Left cardiac atrium (tissue), 4 donors: ENCODE measurements at regions not wholly inside any gene's neighbourhood (a gene's known extent, or its start where the extent isn't known, plus 50 kb on each side); places are given as distances from the start of the nearest gene placed in this dataset.
"Not testable (repeated sequence)": the region's sequence is repeated elsewhere in the genome, so short reads cannot be mapped to it uniquely, and the experiment has no call there.

Experiments
- ATAC-seq, 2 donors: fragments of 200-7000 bp; cut with Tn5 transposase; one replicate each; pipeline ENCODE4 v1.9.1; 2020; ENCODE audit warnings: mild to moderate bottlenecking in 2 of 2, moderate library complexity in 2 of 2
- DNase-seq: peaks from one replicate; pipeline ENCODE4 v3.0.0-alpha.2; 2020
- intact Hi-C, 2 donors: fragments of 100-400 bp; cut with DNase I; formaldehyde crosslinking; loops; one replicate each; pipeline versions ENCODE4 v1.14.1 to v1.15.1; 2022 to 2023
- donor health status: DM: no; HTN: yes; CAD: no.
- donor health status: DM: no; HTN: yes; CAD: no; lungs with severe emphysema.
- donor health status: DM: yes; HTN: yes; CAD: no.
- donor health status: Dilated cardiomyopathy.

- intact Hi-C loops, DNase-seq: not testable (repeated sequence)
- peak in 1 of 2 donors; percentile 84 for ATAC-seq
These were observed 115.0 kb upstream of the FBXO28 start for GRCh38 chr1:223998676-223999455.

DNA sequence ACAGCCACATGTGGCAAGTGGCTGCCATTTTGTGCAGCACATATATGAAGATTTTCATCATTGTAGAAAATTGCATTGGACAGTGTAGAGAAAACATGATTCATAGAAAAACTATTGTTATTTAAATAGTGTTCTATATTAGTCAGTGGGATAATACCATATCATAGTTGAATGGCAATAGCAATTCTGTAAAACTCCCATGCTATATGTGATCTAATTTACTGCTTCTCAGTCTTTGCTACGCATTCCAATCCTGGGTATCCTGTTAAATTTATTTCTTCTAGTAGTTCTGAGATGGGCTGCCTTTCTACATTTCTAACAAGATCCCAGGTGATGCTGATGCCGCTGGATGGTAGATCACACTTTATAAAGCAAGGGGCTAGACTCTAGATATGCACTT lies 117.5 kb upstream of the FBXO28 start:
- ATAC-seq, intact Hi-C loops, DNase-seq: not testable (repeated sequence)

GRCh38 chr1:223992456-223993246 lies 121.3 kb upstream of the FBXO28 start:
- ATAC-seq (peak; percentile 100), DNase-seq (peak; percentile 100)

GRCh38 chr1:223991297-223991857 lies 122.5 kb upstream of the FBXO28 start:
- ATAC-seq, intact Hi-C loops, DNase-seq: not testable (repeated sequence)

More at GRCh38 chr1:223992456-223993246, 121.3 kb upstream of the FBXO28 start:
- intact Hi-C loops = not testable (repeated sequence)

- intact Hi-C loops, DNase-seq, ATAC-seq: not testable (repeated sequence)
These were observed 116.2 kb upstream of the TP53BP2 start for GRCh38 chr1:223961985-223962384.

DNA sequence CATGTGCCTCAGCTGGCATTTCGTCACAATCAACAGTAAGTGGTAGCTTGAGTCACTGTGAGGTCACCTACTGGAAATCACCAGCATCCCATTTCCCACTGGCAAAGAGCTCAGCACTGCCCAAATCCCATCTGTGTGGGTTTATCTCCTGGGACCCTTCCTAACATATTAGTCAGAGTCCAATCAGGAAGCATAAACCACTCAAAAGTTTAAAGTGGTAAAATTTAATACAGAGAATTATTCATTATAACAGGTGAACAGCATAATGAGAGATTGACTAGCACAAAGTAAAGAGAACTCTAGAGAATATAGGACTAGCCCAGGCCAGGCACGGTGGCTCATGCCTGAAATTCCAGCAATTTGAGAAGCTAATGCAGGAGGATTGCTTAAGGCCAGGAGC lies 107.1 kb upstream of the TP53BP2 start:
- DNase-seq, ATAC-seq, intact Hi-C loops: not testable (repeated sequence)

DNA sequence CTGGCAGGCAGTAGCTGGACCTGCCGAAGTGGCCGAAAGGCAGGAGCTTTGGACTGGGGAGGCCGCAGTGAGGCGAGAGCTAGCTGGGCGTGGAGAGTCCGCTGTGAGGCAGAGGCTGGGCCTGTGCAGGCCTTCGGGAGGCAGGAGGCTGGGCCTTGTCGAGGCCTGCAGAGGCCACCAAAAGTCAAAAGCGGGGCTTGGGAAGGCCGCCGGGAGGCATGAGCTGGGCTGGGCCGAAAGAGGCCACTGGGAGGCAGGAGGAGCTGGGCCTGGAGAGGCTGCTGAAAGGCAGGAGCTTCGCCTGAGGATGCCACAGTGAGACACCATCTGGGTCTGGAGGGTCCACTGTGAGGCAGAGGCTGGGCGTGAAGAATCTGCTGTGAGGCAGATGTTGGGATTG lies 105.8 kb upstream of the TP53BP2 start:
- DNase-seq, intact Hi-C loops, ATAC-seq: not testable (repeated sequence)

GRCh38 chr1:223949944-223950343 lies 104.2 kb upstream of the TP53BP2 start:
- DNase-seq, intact Hi-C loops, ATAC-seq: not testable (repeated sequence)

DNA sequence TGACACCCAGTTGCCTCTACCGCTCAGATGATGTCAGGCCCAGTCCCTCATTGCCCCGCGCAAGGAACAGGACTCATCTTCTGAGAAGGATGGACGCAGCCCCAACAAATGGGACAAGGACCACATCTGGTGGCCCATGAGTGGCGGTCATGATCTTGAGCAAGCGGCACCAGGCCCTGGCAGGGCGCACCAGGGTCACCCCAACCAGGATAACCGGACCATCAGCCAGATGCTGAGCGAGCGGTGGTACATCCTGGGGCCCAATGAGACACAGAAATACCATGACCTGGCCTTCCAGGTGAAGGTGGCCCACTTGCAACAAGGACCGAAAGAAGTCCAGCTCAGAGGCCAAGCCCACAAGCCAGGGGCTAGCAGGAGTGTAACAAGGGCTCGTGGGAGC lies 102.3 kb upstream of the TP53BP2 start:
- intact Hi-C loops, DNase-seq, ATAC-seq: not testable (repeated sequence)

GRCh38 chr1:223936592-223936991 lies 90.8 kb upstream of the TP53BP2 start:
- DNase-seq, ATAC-seq, intact Hi-C loops: not testable (repeated sequence)

- DNase-seq, intact Hi-C loops, ATAC-seq: not testable (repeated sequence)
These were observed 85.7 kb upstream of the TP53BP2 start for GRCh38 chr1:223931476-223931875.

- ATAC-seq, intact Hi-C loops: not testable (repeated sequence)
- DNase-seq = peak; percentile 38
These were observed 75.1 kb upstream of the TP53BP2 start for GRCh38 chr1:223920805-223921204.

- intact Hi-C loops, ATAC-seq: not testable (repeated sequence)
These were observed 69.7 kb upstream of the TP53BP2 start for GRCh38 chr1:223915476-223915875.

DNA sequence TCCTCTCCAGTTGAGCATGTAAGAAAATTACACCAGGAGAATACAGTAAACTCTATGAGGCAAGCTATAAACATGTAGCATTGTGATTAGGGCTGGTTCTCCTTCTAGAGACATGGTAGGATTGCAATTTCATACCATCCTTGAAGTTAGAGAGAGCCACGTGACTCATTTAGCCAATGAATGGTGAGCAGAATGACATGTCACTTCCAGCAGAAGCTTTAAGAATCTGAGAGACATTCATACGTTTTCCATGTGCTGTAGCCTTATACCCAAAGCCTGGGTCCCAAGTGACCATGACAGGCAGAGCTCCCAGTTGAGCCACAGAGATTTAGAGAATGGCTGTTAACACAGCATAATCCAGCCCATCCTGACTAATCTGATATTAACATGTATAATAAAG lies 68.0 kb upstream of the TP53BP2 start:
- not testable (repeated sequence) for ATAC-seq

More at GRCh38 chr1:223915476-223915875, 69.7 kb upstream of the TP53BP2 start:
- DNase-seq = not testable (repeated sequence)

DNA sequence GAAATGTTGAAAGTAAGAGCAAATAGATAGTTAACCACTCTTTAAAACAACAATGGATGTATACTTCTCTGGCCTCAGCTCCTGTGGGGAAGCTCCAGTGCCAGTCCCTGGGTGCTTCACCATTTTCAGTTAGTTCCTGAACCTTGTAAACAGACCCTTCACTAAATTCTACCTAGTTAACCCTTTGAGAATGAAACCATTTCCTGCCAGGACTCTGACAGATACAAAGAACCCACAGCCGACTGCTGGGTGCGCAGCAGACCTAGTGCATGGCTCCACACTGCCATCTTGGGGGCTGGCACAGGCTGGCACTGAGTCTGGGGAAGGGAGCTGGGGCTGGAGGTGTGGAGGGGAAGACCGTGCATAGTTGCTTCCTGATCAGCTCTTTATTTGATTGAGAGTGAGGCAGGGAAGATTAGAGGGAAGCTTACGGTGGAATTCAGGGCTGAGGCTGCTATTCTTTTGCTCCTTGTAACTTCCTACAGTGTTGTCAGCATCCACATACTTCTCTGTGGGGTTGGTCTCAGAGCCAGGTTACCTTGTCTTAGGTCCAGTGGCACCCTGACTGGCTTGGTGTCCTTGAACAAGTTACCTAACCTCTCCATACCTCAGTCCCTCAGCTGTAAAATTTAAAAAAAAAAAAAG lies 62.3 kb upstream of the TP53BP2 start:
- intact Hi-C loops, ATAC-seq, DNase-seq: not testable (repeated sequence)

More for the DNA sequence above, 68.0 kb upstream of the TP53BP2 start:
- intact Hi-C loops, DNase-seq: not testable (repeated sequence)

DNA sequence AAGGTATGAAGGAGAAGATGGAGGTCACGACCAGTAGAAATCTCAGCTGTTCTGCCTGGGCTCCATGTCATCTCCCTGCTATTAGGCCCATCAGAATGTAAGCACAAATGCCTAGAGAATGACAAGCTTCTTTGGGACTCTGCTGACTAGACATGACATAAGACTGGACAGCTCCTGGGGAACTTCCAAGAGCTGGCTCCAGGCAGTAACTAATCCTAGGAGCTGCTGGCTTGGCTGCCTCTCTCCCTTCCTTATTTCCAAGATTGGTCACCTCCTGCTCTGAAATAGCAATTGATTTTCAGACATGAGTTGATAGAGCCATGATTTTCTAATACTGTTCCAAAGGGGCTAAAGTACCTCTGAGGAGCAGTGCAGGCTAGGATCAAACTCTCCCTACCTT lies 57.5 kb upstream of the TP53BP2 start:
- DNase-seq, intact Hi-C loops, ATAC-seq: not testable (repeated sequence)

DNA sequence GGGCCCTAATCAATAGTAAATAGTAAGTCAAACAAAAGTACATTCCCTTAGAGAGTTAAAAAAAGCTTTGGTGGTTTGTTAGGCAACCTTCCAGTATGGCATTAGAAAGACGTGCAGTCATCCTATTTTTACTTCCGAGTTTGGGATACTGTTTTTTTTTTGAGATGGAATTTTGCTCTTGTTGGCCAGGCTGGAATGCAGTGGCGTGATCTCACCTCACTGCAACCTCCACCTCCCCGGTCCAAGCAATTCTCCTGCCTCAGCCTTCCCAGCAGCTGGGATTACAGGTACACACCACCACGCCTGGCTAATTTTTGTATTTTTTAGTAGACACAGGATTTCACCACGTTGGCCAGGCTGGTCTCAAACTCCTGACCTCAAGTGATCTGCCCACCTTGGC lies 54.0 kb upstream of the TP53BP2 start:
- ATAC-seq, intact Hi-C loops, DNase-seq: not testable (repeated sequence)

GRCh38 chr1:223897097-223897496 lies 51.4 kb upstream of the TP53BP2 start:
- DNase-seq, ATAC-seq, intact Hi-C loops: not testable (repeated sequence)

GRCh38 chr1:223895950-223896349 lies 50.2 kb upstream of the TP53BP2 start:
- DNase-seq, ATAC-seq, intact Hi-C loops: not testable (repeated sequence)
